Loucy (cell line): ENCODE measurements at regions not wholly inside any gene's neighbourhood (a gene's known extent, or its start where the extent isn't known, plus 50 kb on each side); places are given as distances from the start of the nearest gene placed in this dataset.

Source experiments
- CTCF ChIP-seq: fragments of 200-600 bp; sonication (generic); conservative IDR thresholded peaks from 2 replicates; pipeline ENCODE4 v1.5.1; 2014; ENCODE audit warnings: mild to moderate bottlenecking, antibody characterized with exemption, low read length
- EZH2phosphoT487 ChIP-seq: fragments of 200-600 bp; IDR thresholded peaks from 2 replicates; pipeline ENCODE4 v1.6.1; 2018; ENCODE audit warnings: antibody characterized with exemption, mild to moderate bottlenecking, moderate library complexity, borderline replicate concordance

- no peak for TF ChIP-seq CTCF
- TF ChIP-seq EZH2phosphoT487 = no peak
These were observed 196.8 kb downstream of the IL15 start for GRCh38 chr4:141833209-141833608.
